HepG2 (cell line): ENCODE measurements at regions not wholly inside any gene's neighbourhood (a gene's known extent, or its start where the extent isn't known, plus 50 kb on each side); places are given as distances from the start of the nearest gene placed in this dataset.

Experiments used
- ATAC-seq: fragments of 200-7000 bp; cut with Tn5 transposase; 3 replicates; pipeline ENCODE4 v1.9.1; 2020; ENCODE audit warnings: mild to moderate bottlenecking, moderate library complexity
- BruUV-seq: library from RNA; stranded (reverse); fragments of 400-500 nt; replicated peaks from 2 replicates; lab custom pipeline; 2021; lab: Mats Ljungman, UMichigan
- CTCF ChIA-PET: fragments of 300-600 bp; formaldehyde crosslinking; extraction: SDS; loops from one replicate; lab custom pipeline; 2021; ENCODE audit warnings: low total read pairs, inconsistent platforms, low intra/inter-chr PET ratio; lab: Yijun Ruan, JAX
- POLR2A ChIA-PET: fragments of 350-600 bp; sonication (Branson Sonifier 250); formaldehyde crosslinking; loops from one replicate; lab custom pipeline; 2020; ENCODE audit warnings: antibody characterized with exemption, inconsistent platforms; lab: Yijun Ruan, JAX
- DNase-seq: peaks from one replicate; pipeline ENCODE4 v3.0.0-alpha.2; 2015; ENCODE audit warnings: low spot score
- FAIRE-seq: peaks from 3 replicates; lab custom pipeline; 2011; peaks lifted over from hg19 to GRCh38; lab: Jason Lieb, UNC
- H2AFZ ChIP-seq: one replicate; pipeline ENCODE4 v1.6.1; 2011; ENCODE audit warnings: low read length, inconsistent platforms
- H3K27ac ChIP-seq: fragments of 300-600 bp; 3 replicates; pipeline ENCODE4 v1.8.0; 2011; ENCODE audit warnings: mixed run types, mild to moderate bottlenecking, mixed read lengths, low read length, inconsistent platforms; ENCODE audit not compliant: insufficient read depth; ENCODE audit errors: extremely low read length
- H3K27me3 ChIP-seq, 2 experiments: fragments of 200-600 bp in 1 of 2; 2 replicates in 1 of 2; 3 replicates in 1 of 2; pipeline versions ENCODE4 v1.6.0 to v1.8.0; 2011; ENCODE audit warnings: low read length in 2 of 2, mild to moderate bottlenecking in 2 of 2, moderate library complexity in 2 of 2, inconsistent platforms in 1 of 2; ENCODE audit not compliant: insufficient read depth in 2 of 2, control insufficient read depth in 1 of 2
- H3K36me3 ChIP-seq, 2 experiments: fragments of 200-600 bp in 1 of 2; replicated peaks in 1 of 2; 2 replicates in 1 of 2; 3 replicates in 1 of 2; pipeline versions ENCODE4 v1.5.1 to v1.8.0; 2011; ENCODE audit warnings: low read length in 2 of 2, inconsistent platforms in 1 of 2; ENCODE audit not compliant: insufficient read depth in 2 of 2, control insufficient read depth in 1 of 2
- H3K4me1 ChIP-seq: 2 replicates; pipeline ENCODE4 v1.5.1; 2012; ENCODE audit warnings: low read length, inconsistent platforms; ENCODE audit not compliant: insufficient read depth
- H3K4me2 ChIP-seq: 2 replicates; pipeline ENCODE4 v1.6.0; 2011; ENCODE audit warnings: low read depth, low read length, inconsistent platforms
- H3K4me3 ChIP-seq, 3 experiments: fragments of 200-600 bp in 1 of 3; sonication (generic), shearing (Covaris generic) in 1 of 3; replicated peaks in 1 of 3; 2 replicates each; pipeline ENCODE4 v1.5.1; 2011 to 2016; ENCODE audit warnings: low read length in 3 of 3, inconsistent platforms in 2 of 3, low read depth in 2 of 3, mild to moderate bottlenecking in 2 of 3, control low read depth in 1 of 3, mixed read lengths in 1 of 3; ENCODE audit not compliant: insufficient read depth in 1 of 3
- H3K79me2 ChIP-seq: one replicate; pipeline ENCODE4 v1.6.1; 2011; ENCODE audit warnings: low read length, inconsistent platforms; ENCODE audit not compliant: insufficient read depth
- H3K9ac ChIP-seq: 2 replicates; pipeline ENCODE4 v1.6.0; 2011; ENCODE audit warnings: mild to moderate bottlenecking, low read depth, low read length, inconsistent platforms; ENCODE audit not compliant: insufficient read depth
- H3K9me3 ChIP-seq: 2 replicates; pipeline ENCODE4 v1.5.1; 2012; ENCODE audit warnings: mild to moderate bottlenecking, low read length
- H4K20me1 ChIP-seq: 2 replicates; pipeline ENCODE4 v1.6.0; 2011; ENCODE audit warnings: inconsistent platforms, mild to moderate bottlenecking, low read length, moderate library complexity; ENCODE audit not compliant: insufficient read depth
- JUNB ChIP-seq: sonication (generic); formaldehyde crosslinking; IDR thresholded peaks from 2 replicates; pipeline ENCODE4 v1.8.0; 2022; ENCODE audit warnings: missing genetic modification reagents, mild to moderate bottlenecking, borderline replicate concordance
- NFATC3 ChIP-seq: sonication (generic); formaldehyde crosslinking; IDR thresholded peaks from 2 replicates; pipeline ENCODE4 v1.5.1; 2020; ENCODE audit warnings: mild to moderate bottlenecking, missing genetic modification reagents
- PHF5A ChIP-seq: IDR thresholded peaks from one replicate; pipeline ENCODE4 v1.6.1; 2018; ENCODE audit warnings: low read depth, missing genetic modification reagents; ENCODE audit not compliant: unreplicated experiment
- REPIN1 ChIP-seq: sonication (generic); formaldehyde crosslinking; IDR thresholded peaks from 2 replicates; pipeline ENCODE4 v1.8.0; 2022; ENCODE audit warnings: missing genetic modification reagents, low read depth, mild to moderate bottlenecking, borderline replicate concordance
- SNAI1 ChIP-seq: sonication (generic); formaldehyde crosslinking; IDR thresholded peaks from 2 replicates; pipeline ENCODE4 v1.5.0; 2020; ENCODE audit warnings: mild to moderate bottlenecking, missing genetic modification reagents, borderline replicate concordance
- ZNF230 ChIP-seq: sonication (generic); formaldehyde crosslinking; IDR thresholded peaks from 2 replicates; pipeline ENCODE4 v1.4.0; 2020; ENCODE audit warnings: mild to moderate bottlenecking, missing genetic modification reagents
- ZNF234 ChIP-seq: sonication (generic); formaldehyde crosslinking; conservative IDR thresholded peaks from 2 replicates; pipeline ENCODE4 v1.5.1; 2020; ENCODE audit warnings: mild to moderate bottlenecking, missing genetic modification reagents
- ZNF788 ChIP-seq: sonication (generic); formaldehyde crosslinking; IDR thresholded peaks from 2 replicates; pipeline ENCODE4 v1.5.0; 2020; ENCODE audit warnings: mild to moderate bottlenecking, missing genetic modification reagents, borderline replicate concordance
- WGBS: methylation state at CpG from one replicate; pipeline ENCODE4 v1.1.6; 2017; ENCODE audit warnings: low lambda C conversion rate; 5-methylcytosine and 5-hydroxymethylcytosine counted together
- in situ Hi-C: cut with HindIII; loops from 2 replicates; pipeline ENCODE4 v1.10.0; 2017; ENCODE audit warnings: low pct_unique_long_range_greater_than_20kb; ENCODE audit not compliant: extremely low pct_ligation_motif_present
- intact Hi-C: fragments of 100-400 bp; cut with micrococcal nuclease; formaldehyde crosslinking; loops from one replicate; pipeline ENCODE4 v1.10.0; 2022; ENCODE audit not compliant: unreplicated experiment
- TF ChIP-seq, protein P1 (sequence below): sonication (generic); formaldehyde crosslinking; IDR thresholded peaks from 2 replicates; pipeline ENCODE4 v1.5.0; 2020; ENCODE audit warnings: mild to moderate bottlenecking, missing genetic modification reagents, borderline replicate concordance
- TF ChIP-seq, protein P2 (sequence below): sonication (generic); IDR thresholded peaks from 2 replicates; pipeline ENCODE4 v1.6.1; 2016; ENCODE audit warnings: low read depth, borderline replicate concordance
- TF ChIP-seq, protein P3 (sequence below): sonication (generic); formaldehyde crosslinking; IDR thresholded peaks from 2 replicates; pipeline ENCODE4 v1.8.0; 2022; ENCODE audit warnings: mild to moderate bottlenecking, missing genetic modification reagents

DNA sequence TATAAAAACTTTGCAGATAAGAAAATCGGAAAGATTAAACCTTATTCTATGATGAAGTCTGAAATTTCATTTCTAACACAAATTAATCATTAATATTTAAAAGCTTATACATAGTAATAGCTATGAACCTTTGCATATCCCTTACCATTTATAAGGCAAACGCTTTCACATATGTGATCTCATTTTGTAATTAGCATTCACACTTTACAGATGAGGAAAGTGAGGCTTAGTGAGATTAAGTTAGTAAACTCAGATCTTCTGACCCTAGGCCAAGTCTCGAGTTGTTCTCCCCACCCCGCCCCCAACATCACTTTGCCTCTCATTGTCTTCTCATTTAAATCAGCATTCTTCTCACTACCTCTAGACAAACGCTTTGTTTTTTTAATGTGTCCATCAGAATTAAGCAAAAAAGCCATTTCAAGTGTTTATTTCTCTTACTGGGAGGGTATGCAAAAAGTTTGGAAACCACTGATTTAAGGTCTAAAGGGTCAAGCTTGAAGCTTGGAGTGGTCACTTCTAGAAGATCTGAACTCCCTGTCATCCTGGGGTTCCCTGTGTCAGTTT lies 172.9 kb upstream of the BCL6 start:
- POLR2A ChIA-PET, result no interaction called here
- ATAC-seq, result no peak
- 57% methylated on average over 5 of the region's 5 CpGs for WGBS

DNA sequence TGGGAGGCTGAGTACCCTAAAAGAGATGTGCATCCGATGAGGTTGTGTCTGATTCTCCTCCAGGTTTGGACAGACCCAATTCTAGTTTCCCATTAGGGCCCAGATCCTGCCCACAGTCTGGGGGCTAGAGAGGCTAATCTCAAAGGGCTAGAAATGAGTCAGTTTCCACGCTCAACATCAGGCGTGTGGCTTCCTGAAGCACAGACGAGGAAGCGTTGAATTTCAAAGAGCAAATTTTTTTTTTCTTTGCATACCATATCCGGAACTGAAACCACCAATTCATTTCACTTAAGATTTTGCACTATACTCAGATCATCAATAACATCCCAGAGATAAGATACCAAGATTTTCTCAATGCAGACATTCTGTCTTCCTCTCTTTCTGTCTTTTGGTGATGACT lies 173.8 kb upstream of the BCL6 start:
- H3K4me3 ChIP-seq, result no peak overlapping the region
- H3K9me3 ChIP-seq, result no peaks in the 10 kb centered on the region
- in situ Hi-C loops (no loop called here), intact Hi-C loops (loop anchor here (10.0 kb wide), 1 partner anchor 86 kb away; no protein-coding TSS in a partner anchor)
- ChIA-PET POLR2A (no interaction called here), CTCF (no interaction called here)
- H3K4me1 ChIP-seq, result peaks cover 68% of the 10 kb centered on the region
- no TSS peak for BruUV-seq
- WGBS, result 43% methylated on average over 5 of the region's 6 CpGs
- H3K79me2 ChIP-seq, result no peaks in the 10 kb centered on the region
- no peak overlapping the region for H3K9ac ChIP-seq
- ATAC-seq (no peak), DNase-seq (no peak), FAIRE-seq (no peak)
- no peaks in the 10 kb centered on the region; a peak in 1 of 5 replicates for H3K27me3 ChIP-seq
- no peak overlapping the region for H3K27ac ChIP-seq
- no peaks in the 10 kb centered on the region for H3K36me3 ChIP-seq
- no peaks in the 10 kb centered on the region for H4K20me1 ChIP-seq
- H3K4me2 ChIP-seq, result no peak overlapping the region; the same call in 1 of the 2 replicates
- no peak overlapping the region for H2AFZ ChIP-seq
- TF ChIP-seq NFATC3 (CRISPR knock-in tag), result no peak
- TF ChIP-seq, protein P1, sequence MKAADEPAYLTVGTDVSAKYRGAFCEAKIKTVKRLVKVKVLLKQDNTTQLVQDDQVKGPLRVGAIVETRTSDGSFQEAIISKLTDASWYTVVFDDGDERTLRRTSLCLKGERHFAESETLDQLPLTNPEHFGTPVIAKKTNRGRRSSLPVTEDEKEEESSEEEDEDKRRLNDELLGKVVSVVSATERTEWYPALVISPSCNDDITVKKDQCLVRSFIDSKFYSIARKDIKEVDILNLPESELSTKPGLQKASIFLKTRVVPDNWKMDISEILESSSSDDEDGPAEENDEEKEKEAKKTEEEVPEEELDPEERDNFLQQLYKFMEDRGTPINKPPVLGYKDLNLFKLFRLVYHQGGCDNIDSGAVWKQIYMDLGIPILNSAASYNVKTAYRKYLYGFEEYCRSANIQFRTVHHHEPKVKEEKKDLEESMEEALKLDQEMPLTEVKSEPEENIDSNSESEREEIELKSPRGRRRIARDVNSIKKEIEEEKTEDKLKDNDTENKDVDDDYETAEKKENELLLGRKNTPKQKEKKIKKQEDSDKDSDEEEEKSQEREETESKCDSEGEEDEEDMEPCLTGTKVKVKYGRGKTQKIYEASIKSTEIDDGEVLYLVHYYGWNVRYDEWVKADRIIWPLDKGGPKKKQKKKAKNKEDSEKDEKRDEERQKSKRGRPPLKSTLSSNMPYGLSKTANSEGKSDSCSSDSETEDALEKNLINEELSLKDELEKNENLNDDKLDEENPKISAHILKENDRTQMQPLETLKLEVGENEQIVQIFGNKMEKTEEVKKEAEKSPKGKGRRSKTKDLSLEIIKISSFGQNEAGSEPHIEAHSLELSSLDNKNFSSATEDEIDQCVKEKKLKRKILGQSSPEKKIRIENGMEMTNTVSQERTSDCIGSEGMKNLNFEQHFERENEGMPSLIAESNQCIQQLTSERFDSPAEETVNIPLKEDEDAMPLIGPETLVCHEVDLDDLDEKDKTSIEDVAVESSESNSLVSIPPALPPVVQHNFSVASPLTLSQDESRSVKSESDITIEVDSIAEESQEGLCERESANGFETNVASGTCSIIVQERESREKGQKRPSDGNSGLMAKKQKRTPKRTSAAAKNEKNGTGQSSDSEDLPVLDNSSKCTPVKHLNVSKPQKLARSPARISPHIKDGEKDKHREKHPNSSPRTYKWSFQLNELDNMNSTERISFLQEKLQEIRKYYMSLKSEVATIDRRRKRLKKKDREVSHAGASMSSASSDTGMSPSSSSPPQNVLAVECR (CRISPR knock-in tag), result no peak
- no peak for TF ChIP-seq ZNF788 (CRISPR knock-in tag)
- TF ChIP-seq, protein P2, sequence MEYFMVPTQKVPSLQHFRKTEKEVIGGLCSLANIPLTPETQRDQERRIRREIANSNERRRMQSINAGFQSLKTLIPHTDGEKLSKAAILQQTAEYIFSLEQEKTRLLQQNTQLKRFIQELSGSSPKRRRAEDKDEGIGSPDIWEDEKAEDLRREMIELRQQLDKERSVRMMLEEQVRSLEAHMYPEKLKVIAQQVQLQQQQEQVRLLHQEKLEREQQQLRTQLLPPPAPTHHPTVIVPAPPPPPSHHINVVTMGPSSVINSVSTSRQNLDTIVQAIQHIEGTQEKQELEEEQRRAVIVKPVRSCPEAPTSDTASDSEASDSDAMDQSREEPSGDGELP, result no peak
- no peak for TF ChIP-seq ZNF230 (CRISPR knock-in tag)
- no peak for TF ChIP-seq ZNF234
- TF ChIP-seq JUNB, result no peak
- TF ChIP-seq PHF5A, result no peak
- TF ChIP-seq REPIN1 (CRISPR knock-in tag), result no peak
- TF ChIP-seq SNAI1, result no peak

More for the DNA sequence above, 172.9 kb upstream of the BCL6 start:
- Histone ChIP-seq H3K4me3 (no peak overlapping the region), H3K9ac (no peak overlapping the region), H2AFZ (no peak overlapping the region), H4K20me1 (no peaks in the 10 kb centered on the region), H3K4me2 (no peak overlapping the region), H3K36me3 (no peaks in the 10 kb centered on the region), H3K4me1 (peaks cover 77% of the 10 kb centered on the region), H3K9me3 (no peaks in the 10 kb centered on the region), H3K27ac (no peak overlapping the region), H3K79me2 (no peaks in the 10 kb centered on the region), H3K27me3 (no peaks in the 10 kb centered on the region; a peak in 1 of 5 replicates)
- DNase-seq, result no peak
- TF ChIP-seq, protein P3, sequence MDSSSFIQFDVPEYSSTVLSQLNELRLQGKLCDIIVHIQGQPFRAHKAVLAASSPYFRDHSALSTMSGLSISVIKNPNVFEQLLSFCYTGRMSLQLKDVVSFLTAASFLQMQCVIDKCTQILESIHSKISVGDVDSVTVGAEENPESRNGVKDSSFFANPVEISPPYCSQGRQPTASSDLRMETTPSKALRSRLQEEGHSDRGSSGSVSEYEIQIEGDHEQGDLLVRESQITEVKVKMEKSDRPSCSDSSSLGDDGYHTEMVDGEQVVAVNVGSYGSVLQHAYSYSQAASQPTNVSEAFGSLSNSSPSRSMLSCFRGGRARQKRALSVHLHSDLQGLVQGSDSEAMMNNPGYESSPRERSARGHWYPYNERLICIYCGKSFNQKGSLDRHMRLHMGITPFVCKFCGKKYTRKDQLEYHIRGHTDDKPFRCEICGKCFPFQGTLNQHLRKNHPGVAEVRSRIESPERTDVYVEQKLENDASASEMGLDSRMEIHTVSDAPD (CRISPR knock-in tag), result no peak
- intact Hi-C loops (loop anchor here (1.0 to 10.0 kb wide), 2 partner anchors 42 to 87 kb away; no protein-coding TSS in a partner anchor), in situ Hi-C loops (no loop called here)
- no peak for FAIRE-seq
- CTCF ChIA-PET, result no interaction called here
- no TSS peak for BruUV-seq
